ENCODE measurements at regions not wholly inside any gene's neighbourhood (a gene's known extent, or its start where the extent isn't known, plus 50 kb on each side); places are given as distances from the start of the nearest gene placed in this dataset.

- no peak for TF ChIP-seq CTCF (IDR thresholded peaks at IDR 0.05; ENCODE audit: insufficient read depth in 1 of 2, low read depth in 1 of 2, low read length in 1 of 2, severe bottlenecking in 1 of 2, unreplicated experiment in 1 of 2)
- no TSS peak for BruUV-seq (replicated peaks)
- ChIA-PET POLR2A (no interaction called here), CTCF (no interaction called here)
- peaks cover 12% of the 10 kb centered on the region for H3K27me3 Mint-ChIP-seq (ENCODE audit: insufficient read depth, unreplicated experiment)
- no peak for DNase-seq
- H3K27me3 ChIP-seq (replicated peaks; ENCODE audit: control insufficient read depth, insufficient read depth, low read length) = no peaks in the 10 kb centered on the region
- H3K9me3 Mint-ChIP-seq (ENCODE audit: unreplicated experiment) = no peaks in the 10 kb centered on the region
- H3K36me3 Mint-ChIP-seq (ENCODE audit: insufficient read depth, unreplicated experiment) = no peaks in the 10 kb centered on the region
- H3K9me3 ChIP-seq = no peaks in the 10 kb centered on the region
- H3K27ac Mint-ChIP-seq (ENCODE audit: unreplicated experiment) = no peak overlapping the region
- no peaks in the 10 kb centered on the region for H3K36me3 ChIP-seq (ENCODE audit: control insufficient read depth, insufficient read depth, low read length)
- H3K4me3 ChIP-seq (ENCODE audit: low read depth, low read length) = no peak overlapping the region
- no peak overlapping the region for H3K4me3 Mint-ChIP-seq (ENCODE audit: unreplicated experiment)
- no peaks in the 10 kb centered on the region for H3K4me1 Mint-ChIP-seq (ENCODE audit: low read depth, unreplicated experiment)
- H3K4me1 ChIP-seq = no peaks in the 10 kb centered on the region
- intact Hi-C loops (cut with micrococcal nuclease; ENCODE audit: unreplicated experiment) = no loop called here
Observed at GRCh38 chr15:98405013-98405412, 243.3 kb upstream of the IGF1R start.

GRCh38 chr15:98408231-98408630 lies 240.1 kb upstream of the IGF1R start:
- POLR2A ChIA-PET = no interaction called here
- Mint-ChIP-seq H3K9me3 (ENCODE audit: unreplicated experiment) (peaks cover 12% of the 10 kb centered on the region), H3K27ac (ENCODE audit: unreplicated experiment) (no peak overlapping the region), H3K36me3 (ENCODE audit: insufficient read depth, unreplicated experiment) (no peaks in the 10 kb centered on the region), H3K4me1 (ENCODE audit: low read depth, unreplicated experiment) (peaks cover 6% of the 10 kb centered on the region), H3K4me3 (ENCODE audit: unreplicated experiment) (no peak overlapping the region), H3K27me3 (ENCODE audit: insufficient read depth, unreplicated experiment) (peaks cover 8% of the 10 kb centered on the region)
- H3K36me3 ChIP-seq (ENCODE audit: control insufficient read depth, insufficient read depth, low read length) = no peaks in the 10 kb centered on the region
- CTCF ChIA-PET = no interaction called here
- DNase-seq = no peak
- intact Hi-C loops (cut with micrococcal nuclease; ENCODE audit: unreplicated experiment) = no loop called here
- H3K27me3 ChIP-seq (replicated peaks; ENCODE audit: control insufficient read depth, insufficient read depth, low read length) = no peaks in the 10 kb centered on the region
- no TSS peak for BruUV-seq (replicated peaks)
- no peaks in the 10 kb centered on the region for H3K9me3 ChIP-seq
- TF ChIP-seq CTCF (IDR thresholded peaks at IDR 0.05; ENCODE audit: insufficient read depth in 1 of 2, low read depth in 1 of 2, low read length in 1 of 2, severe bottlenecking in 1 of 2, unreplicated experiment in 1 of 2) = no peak
- no peaks in the 10 kb centered on the region for H3K4me1 ChIP-seq
- no peak overlapping the region for H3K4me3 ChIP-seq (ENCODE audit: low read depth, low read length)

- Mint-ChIP-seq H3K9me3 (ENCODE audit: unreplicated experiment) (peaks cover 12% of the 10 kb centered on the region), H3K4me1 (ENCODE audit: low read depth, unreplicated experiment) (peaks cover 6% of the 10 kb centered on the region), H3K27me3 (ENCODE audit: insufficient read depth, unreplicated experiment) (peaks cover 8% of the 10 kb centered on the region), H3K27ac (ENCODE audit: unreplicated experiment) (no peak overlapping the region), H3K4me3 (ENCODE audit: unreplicated experiment) (no peak overlapping the region), H3K36me3 (ENCODE audit: insufficient read depth, unreplicated experiment) (no peaks in the 10 kb centered on the region)
- Histone ChIP-seq H3K9me3 (no peaks in the 10 kb centered on the region), H3K4me3 (ENCODE audit: low read depth, low read length) (no peak overlapping the region), H3K27me3 (replicated peaks; ENCODE audit: control insufficient read depth, insufficient read depth, low read length) (no peaks in the 10 kb centered on the region), H3K36me3 (ENCODE audit: control insufficient read depth, insufficient read depth, low read length) (no peaks in the 10 kb centered on the region), H3K4me1 (no peaks in the 10 kb centered on the region)
- no TSS peak for BruUV-seq (replicated peaks)
- ChIA-PET POLR2A (no interaction called here), CTCF (no interaction called here)
- intact Hi-C loops (cut with micrococcal nuclease; ENCODE audit: unreplicated experiment) = no loop called here
- no peak for DNase-seq
- TF ChIP-seq CTCF (IDR thresholded peaks at IDR 0.05; ENCODE audit: insufficient read depth in 1 of 2, low read depth in 1 of 2, low read length in 1 of 2, severe bottlenecking in 1 of 2, unreplicated experiment in 1 of 2) = no peak
Observed at GRCh38 chr15:98410328-98410727, 238.0 kb upstream of the IGF1R start.

Measured in Caco-2 (cell line).